Heart left ventricle (tissue), 16 donors: ENCODE measurements at regions not wholly inside any gene's neighbourhood (a gene's known extent, or its start where the extent isn't known, plus 50 kb on each side); places are given as distances from the start of the nearest gene placed in this dataset.

Experiments
- ATAC-seq, 4 donors: fragments of 200-7000 bp; cut with Tn5 transposase; one replicate each; pipeline ENCODE4 v1.9.1; 2020 to 2022; ENCODE audit warnings: moderate library complexity in 4 of 4, mild to moderate bottlenecking in 3 of 4, moderate number of reproducible peaks in 1 of 4
- DNase-seq, 5 donors: peaks; one replicate each; pipeline ENCODE4 v3.0.0-alpha.2; 2020
- H3K27ac ChIP-seq, 12 donors: fragments of 200-600 bp; sonication (generic) in 4 of 12; one replicate each; pipeline versions ENCODE4 v1.5.0 to v1.8.0; 2016 to 2022; ENCODE audit warnings: mild to moderate bottlenecking in 2 of 12
- H3K27me3 ChIP-seq, 9 donors: fragments of 200-600 bp; sonication (generic) in 2 of 9; one replicate each; pipeline versions ENCODE4 v1.5.1 to v1.8.0; 2016 to 2022; ENCODE audit warnings: mild to moderate bottlenecking in 3 of 9
- H3K36me3 ChIP-seq, 9 donors: fragments of 200-600 bp; sonication (generic) in 2 of 9; one replicate each; pipeline versions ENCODE4 v1.5.0 to v1.8.0; 2018 to 2022; ENCODE audit warnings: mild to moderate bottlenecking in 2 of 9
- H3K4me1 ChIP-seq, 12 donors: fragments of 200-600 bp; sonication (generic) in 4 of 12; one replicate each; pipeline versions ENCODE4 v1.5.0 to v1.8.0; 2016 to 2022; ENCODE audit warnings: mild to moderate bottlenecking in 3 of 12
- H3K4me3 ChIP-seq, 12 donors: fragments of 200-600 bp; sonication (generic) in 4 of 12; one replicate each; pipeline versions ENCODE4 v1.5.0 to v1.8.0; 2017 to 2022; ENCODE audit warnings: mild to moderate bottlenecking in 9 of 12, moderate library complexity in 4 of 12
- H3K9me3 ChIP-seq, 12 donors: fragments of 200-600 bp; sonication (generic) in 4 of 12; one replicate each; pipeline versions ENCODE4 v1.5.0 to v1.8.0; 2016 to 2022; ENCODE audit warnings: mild to moderate bottlenecking in 1 of 12
- POLR2A ChIP-seq, 2 donors: fragments of 450-650 bp; IDR thresholded peaks; one replicate each; pipeline ENCODE4 v1.6.1; 2017; ENCODE audit warnings: antibody characterized with exemption in 2 of 2, mild to moderate bottlenecking in 2 of 2, moderate library complexity in 2 of 2
- WGBS, 4 donors: extraction: QIAGEN DNeasy Blood & Tissue Kit in 2 of 4; methylation state at CpG; one replicate each; pipeline versions ENCODE4 v1.1.5 to v1.1.7; 2013 to 2018; 5-methylcytosine and 5-hydroxymethylcytosine counted together
- intact Hi-C, 10 donors: fragments of 100-400 bp; cut with DNase I; formaldehyde crosslinking; loops; one replicate each; pipeline versions ENCODE4 v1.11.1 to v1.14.2; 2022
- TF ChIP-seq, protein P1 (sequence below), 12 donors: fragments of 200-600 bp; sonication (generic) in 4 of 12; IDR thresholded peaks; one replicate each; pipeline versions ENCODE4 v1.5.0 to v1.8.0; 2018 to 2022; ENCODE audit warnings: antibody characterized with exemption in 12 of 12, mild to moderate bottlenecking in 5 of 12
- donor health status: ischemic (EF 13 %, LVEDD 7.1; RV severe dilation, severe dysfunction).
- donor health status: healthy with polysubstance abuse.
- donor health status: DM: no; HTN: yes; CAD: no.
- donor health status: DM: no; HTN: no; CAD: no.
- donor health status: ischemic (EF 25% LVEDD 6.9; RV normal size, moderate dysfunction).
- donor health status: ischemic (EF 25% LVEDD 5.7; RV mildly dilated, moderate dysfunction).
- donor health status: healthy.
- donor health status: DM: yes; HTN: yes; CAD: no.
- donor health status: ischemic (EF 35%, LVEDD 5.7; RV mildly dilated, moderate dysfunction).
- donor health status: nonischemic (EF 11% LVEDD 7.7; RV severe dilation, severe dysfunction).
- donor health status: DM: yes; HTN: yes; CAD: no.
- donor health status: PGD.
- donor health status: ischemic (EF 29% LVEDD 5.4; RV normal size, mild dysfunction).
- donor health status: nonischemic (EF 23%, LVEDD 6.1; RV moderate dilation, normal function).

DNA sequence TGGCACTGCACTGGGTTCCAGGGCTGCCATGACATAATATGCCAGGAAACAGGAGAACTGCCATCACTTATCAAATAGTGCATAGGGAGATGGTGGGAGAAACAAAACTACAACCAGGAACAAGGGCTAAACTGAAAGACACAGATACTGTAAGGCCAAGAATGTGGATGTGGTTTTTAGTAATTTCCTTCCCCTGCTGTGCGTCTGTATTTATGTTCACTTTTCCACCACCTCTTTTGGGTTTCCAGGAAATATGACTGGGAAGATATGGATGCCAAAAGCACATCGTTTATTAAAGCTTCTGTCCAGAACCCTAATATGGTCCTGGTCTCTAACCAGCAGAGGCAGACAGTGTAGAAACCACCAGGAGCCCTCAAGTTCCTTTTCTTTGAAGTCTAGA is 759.7 kb upstream of the FANCL start:
- H3K27ac ChIP-seq, result no peak overlapping the region
- ATAC-seq, result no peak
- DNase-seq, result no peak
- no peaks in the 10 kb centered on the region for H3K9me3 ChIP-seq
- no peak for TF ChIP-seq POLR2A (IDR thresholded peaks at IDR 0.05)
- TF ChIP-seq, protein P1, sequence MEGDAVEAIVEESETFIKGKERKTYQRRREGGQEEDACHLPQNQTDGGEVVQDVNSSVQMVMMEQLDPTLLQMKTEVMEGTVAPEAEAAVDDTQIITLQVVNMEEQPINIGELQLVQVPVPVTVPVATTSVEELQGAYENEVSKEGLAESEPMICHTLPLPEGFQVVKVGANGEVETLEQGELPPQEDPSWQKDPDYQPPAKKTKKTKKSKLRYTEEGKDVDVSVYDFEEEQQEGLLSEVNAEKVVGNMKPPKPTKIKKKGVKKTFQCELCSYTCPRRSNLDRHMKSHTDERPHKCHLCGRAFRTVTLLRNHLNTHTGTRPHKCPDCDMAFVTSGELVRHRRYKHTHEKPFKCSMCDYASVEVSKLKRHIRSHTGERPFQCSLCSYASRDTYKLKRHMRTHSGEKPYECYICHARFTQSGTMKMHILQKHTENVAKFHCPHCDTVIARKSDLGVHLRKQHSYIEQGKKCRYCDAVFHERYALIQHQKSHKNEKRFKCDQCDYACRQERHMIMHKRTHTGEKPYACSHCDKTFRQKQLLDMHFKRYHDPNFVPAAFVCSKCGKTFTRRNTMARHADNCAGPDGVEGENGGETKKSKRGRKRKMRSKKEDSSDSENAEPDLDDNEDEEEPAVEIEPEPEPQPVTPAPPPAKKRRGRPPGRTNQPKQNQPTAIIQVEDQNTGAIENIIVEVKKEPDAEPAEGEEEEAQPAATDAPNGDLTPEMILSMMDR (IDR thresholded peaks at IDR 0.05), result no peak
- H3K4me1 ChIP-seq, result no peaks in the 10 kb centered on the region
- intact Hi-C loops, result no loop called here
- no peaks in the 10 kb centered on the region for H3K36me3 ChIP-seq
- no peaks in the 10 kb centered on the region for H3K27me3 ChIP-seq
- 38 to 56% (median 53%) methylated on average over 2 of the region's 2 CpGs for WGBS, 4 donors
- no peak overlapping the region for H3K4me3 ChIP-seq

- ATAC-seq, result peak in 1 of 4 donors; percentile 45
- no peak for DNase-seq
- Histone ChIP-seq H3K36me3 (no peaks in the 10 kb centered on the region), H3K4me3 (no peak overlapping the region), H3K27me3 (no peaks in the 10 kb centered on the region), H3K4me1 (no peaks in the 10 kb centered on the region), H3K27ac (no peak overlapping the region), H3K9me3 (peaks cover 0 to 9% (median 0%) of the 10 kb centered on the region in 12 donors)
- WGBS, 4 donors, result 41 to 65% (median 53%) methylated on average over 4 of the region's 4 CpGs
- TF ChIP-seq POLR2A (IDR thresholded peaks at IDR 0.05), result no peak
- TF ChIP-seq, protein P1 (IDR thresholded peaks at IDR 0.05), result no peak
- intact Hi-C loops, result no loop called here
Measured at GRCh38 chr2:58992062-58992706, 751.1 kb upstream of the FANCL start.

- no peak for TF ChIP-seq POLR2A (IDR thresholded peaks at IDR 0.05)
- TF ChIP-seq, protein P1 (IDR thresholded peaks at IDR 0.05), result no peak
- ATAC-seq, result no peak
- no peak for DNase-seq
- peaks cover 0 to 9% (median 0%) of the 10 kb centered on the region in 12 donors for H3K9me3 ChIP-seq
- intact Hi-C loops, result no loop called here
- no peak overlapping the region for H3K27ac ChIP-seq
- no peak overlapping the region for H3K4me3 ChIP-seq
- H3K4me1 ChIP-seq, result no peaks in the 10 kb centered on the region
- no peaks in the 10 kb centered on the region for H3K27me3 ChIP-seq
- H3K36me3 ChIP-seq, result no peaks in the 10 kb centered on the region
- 59 to 75% (median 65%) methylated on average over 4 to 5 of the region's 5 CpGs for WGBS, 4 donors
Measured at GRCh38 chr2:58991357-58991756, 750.2 kb upstream of the FANCL start.

GRCh38 chr2:58985541-58985940 is 744.4 kb upstream of the FANCL start:
- WGBS, 4 donors, result 66 to 72% (median 69%) methylated on average over 2 of the region's 2 CpGs
- TF ChIP-seq, protein P1 (IDR thresholded peaks at IDR 0.05), result no peak
- no peak for TF ChIP-seq POLR2A (IDR thresholded peaks at IDR 0.05)
- peaks cover 0 to 9% (median 0%) of the 10 kb centered on the region in 12 donors for H3K9me3 ChIP-seq
- H3K27me3 ChIP-seq, result no peaks in the 10 kb centered on the region
- H3K27ac ChIP-seq, result no peak overlapping the region
- no peaks in the 10 kb centered on the region for H3K36me3 ChIP-seq
- no peak for ATAC-seq
- intact Hi-C loops, result no loop called here
- no peaks in the 10 kb centered on the region for H3K4me1 ChIP-seq
- no peak overlapping the region for H3K4me3 ChIP-seq
- DNase-seq, result no peak
